Progenitor cell of endocrine pancreas (in vitro differentiated cells): ENCODE measurements at regions not wholly inside any gene's neighbourhood (a gene's known extent, or its start where the extent isn't known, plus 50 kb on each side); places are given as distances from the start of the nearest gene placed in this dataset.
A peak's percentile ranks its signal among the peaks of the same experiment; 100 is the strongest.

Experiments
- DNase-seq: peaks from one replicate; pipeline ENCODE4 v3.0.0; 2021; ENCODE audit warnings: low spot score; ENCODE audit not compliant: unreplicated experiment
- H3K27ac Mint-ChIP-seq: 2 replicates; pipeline ENCODE4 v1.8.0; 2021; ENCODE audit warnings: mild to moderate bottlenecking, moderate library complexity, mixed read lengths
- H3K27me3 Mint-ChIP-seq: 2 replicates; pipeline ENCODE4 v1.8.0; 2021; ENCODE audit warnings: mixed read lengths
- H3K36me3 Mint-ChIP-seq: 2 replicates; pipeline ENCODE4 v1.8.0; 2022; ENCODE audit warnings: mixed read lengths; ENCODE audit not compliant: insufficient read depth
- H3K4me1 Mint-ChIP-seq: 2 replicates; pipeline ENCODE4 v1.8.0; 2021; ENCODE audit warnings: low read depth, mixed read lengths
- H3K4me3 Mint-ChIP-seq: 2 replicates; pipeline ENCODE4 v1.8.0; 2021; ENCODE audit warnings: low read depth, mild to moderate bottlenecking, moderate library complexity, mixed read lengths
- H3K9me3 Mint-ChIP-seq: 2 replicates; pipeline ENCODE4 v1.8.0; 2021; ENCODE audit warnings: low read depth, mixed read lengths
- TF ChIP-seq, protein P1 (sequence below): fragments of 200-600 bp; sonication (generic); IDR thresholded peaks from one replicate; pipeline ENCODE4 v1.5.0; 2021; ENCODE audit warnings: antibody characterized with exemption, mild to moderate bottlenecking; ENCODE audit not compliant: unreplicated experiment

DNA sequence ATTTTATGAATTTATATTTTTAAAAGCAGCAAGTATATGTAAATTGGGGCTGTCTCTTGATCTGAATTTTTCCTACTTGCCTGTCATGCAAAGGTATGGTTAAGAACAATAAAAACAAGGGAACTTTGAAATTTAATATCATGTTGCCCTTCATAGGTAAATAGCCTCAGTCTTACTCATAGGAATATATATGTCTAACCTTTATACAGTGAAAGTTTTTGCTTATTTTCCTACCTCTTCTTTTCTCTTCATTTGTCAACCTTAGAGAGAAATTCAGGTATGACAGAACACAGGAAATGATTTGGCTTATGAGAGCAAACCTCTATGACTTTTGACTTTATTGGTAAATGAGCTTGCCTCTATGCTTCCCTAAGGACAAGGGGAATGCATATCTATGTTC lies 716.0 kb downstream of the CENPC start:
- H3K4me3 Mint-ChIP-seq: no peak overlapping the region
- no peaks in the 10 kb centered on the region for H3K27me3 Mint-ChIP-seq
- H3K27ac Mint-ChIP-seq: no peak overlapping the region
- TF ChIP-seq, protein P1, sequence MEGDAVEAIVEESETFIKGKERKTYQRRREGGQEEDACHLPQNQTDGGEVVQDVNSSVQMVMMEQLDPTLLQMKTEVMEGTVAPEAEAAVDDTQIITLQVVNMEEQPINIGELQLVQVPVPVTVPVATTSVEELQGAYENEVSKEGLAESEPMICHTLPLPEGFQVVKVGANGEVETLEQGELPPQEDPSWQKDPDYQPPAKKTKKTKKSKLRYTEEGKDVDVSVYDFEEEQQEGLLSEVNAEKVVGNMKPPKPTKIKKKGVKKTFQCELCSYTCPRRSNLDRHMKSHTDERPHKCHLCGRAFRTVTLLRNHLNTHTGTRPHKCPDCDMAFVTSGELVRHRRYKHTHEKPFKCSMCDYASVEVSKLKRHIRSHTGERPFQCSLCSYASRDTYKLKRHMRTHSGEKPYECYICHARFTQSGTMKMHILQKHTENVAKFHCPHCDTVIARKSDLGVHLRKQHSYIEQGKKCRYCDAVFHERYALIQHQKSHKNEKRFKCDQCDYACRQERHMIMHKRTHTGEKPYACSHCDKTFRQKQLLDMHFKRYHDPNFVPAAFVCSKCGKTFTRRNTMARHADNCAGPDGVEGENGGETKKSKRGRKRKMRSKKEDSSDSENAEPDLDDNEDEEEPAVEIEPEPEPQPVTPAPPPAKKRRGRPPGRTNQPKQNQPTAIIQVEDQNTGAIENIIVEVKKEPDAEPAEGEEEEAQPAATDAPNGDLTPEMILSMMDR: no peak
- peaks cover 2% of the 10 kb centered on the region for H3K36me3 Mint-ChIP-seq
- no peak for DNase-seq
- H3K4me1 Mint-ChIP-seq: no peaks in the 10 kb centered on the region
- peaks cover 16% of the 10 kb centered on the region for H3K9me3 Mint-ChIP-seq

DNA sequence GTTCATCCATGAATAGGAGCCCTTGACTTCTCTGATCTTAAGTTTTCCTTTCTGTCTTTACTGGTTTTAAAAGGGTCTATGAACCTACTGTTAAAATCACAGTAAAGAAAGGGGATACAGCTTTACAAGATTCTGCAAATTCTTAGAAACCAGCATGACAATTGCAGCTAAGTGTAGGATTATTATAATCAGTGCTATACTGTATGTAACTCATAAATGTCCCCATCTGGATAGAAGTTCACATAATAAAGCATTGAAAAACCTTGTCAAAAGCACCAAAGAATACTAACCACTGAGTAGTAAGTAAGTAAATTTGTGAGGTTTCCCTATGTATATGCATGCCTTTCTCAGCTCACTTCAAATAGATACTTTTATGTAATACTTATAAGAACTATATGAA lies 724.6 kb downstream of the CENPC start:
- no peak for DNase-seq
- Mint-ChIP-seq H3K9me3 (peaks cover 20% of the 10 kb centered on the region), H3K4me1 (peaks cover 4% of the 10 kb centered on the region), H3K36me3 (no peaks in the 10 kb centered on the region), H3K4me3 (no peak overlapping the region), H3K27ac (no peak overlapping the region), H3K27me3 (no peaks in the 10 kb centered on the region)
- TF ChIP-seq, protein P1: no peak

DNA sequence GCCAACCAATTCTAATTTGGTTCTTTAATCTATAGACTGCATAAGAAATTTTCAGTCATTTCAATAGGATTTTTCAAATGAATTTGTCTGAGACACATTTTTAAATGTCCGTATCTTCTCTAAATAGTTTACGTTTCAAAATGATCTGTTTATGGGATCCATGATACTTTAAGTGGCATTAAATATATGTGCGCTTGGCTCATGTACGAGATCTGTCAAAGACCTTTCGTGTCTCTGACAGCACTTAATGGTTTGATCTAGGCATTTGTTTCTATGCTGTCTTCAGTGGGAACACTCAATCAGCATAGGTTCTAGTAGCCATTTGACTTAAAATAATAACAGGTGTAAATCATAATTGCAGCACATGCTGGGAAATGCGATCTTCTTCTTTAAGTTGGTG lies 731.0 kb downstream of the CENPC start:
- Mint-ChIP-seq H3K27ac (no peak overlapping the region), H3K9me3 (peaks cover 5% of the 10 kb centered on the region), H3K4me1 (peaks cover 38% of the 10 kb centered on the region), H3K4me3 (peak overlapping the region; percentile 37), H3K27me3 (no peaks in the 10 kb centered on the region), H3K36me3 (no peaks in the 10 kb centered on the region)
- TF ChIP-seq, protein P1: no peak
- DNase-seq: no peak

DNA sequence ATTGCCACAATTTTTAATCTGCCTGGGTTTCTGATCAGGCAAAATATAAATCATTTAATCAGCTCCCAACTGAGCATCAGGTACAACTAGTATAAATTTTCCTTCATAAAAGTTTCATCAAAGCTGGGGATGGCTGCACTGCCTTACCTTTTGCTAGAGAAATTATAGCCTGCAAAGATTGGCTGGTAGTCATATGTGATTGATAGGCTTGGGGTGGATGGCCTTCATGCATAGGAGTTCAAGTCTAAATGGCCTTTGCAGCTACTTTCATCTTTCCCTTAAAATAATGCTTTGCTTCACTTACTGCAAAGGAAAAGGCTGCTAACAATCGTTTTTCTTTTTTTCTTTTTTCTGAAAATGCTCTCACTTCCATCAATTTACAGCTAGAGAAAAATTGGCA lies 739.7 kb downstream of the CENPC start:
- DNase-seq: no peak
- Mint-ChIP-seq H3K4me3 (no peak overlapping the region), H3K27me3 (no peaks in the 10 kb centered on the region), H3K27ac (no peak overlapping the region), H3K4me1 (peaks cover 6% of the 10 kb centered on the region), H3K36me3 (peaks cover 6% of the 10 kb centered on the region), H3K9me3 (peaks cover 8% of the 10 kb centered on the region)
- TF ChIP-seq, protein P1: no peak

DNA sequence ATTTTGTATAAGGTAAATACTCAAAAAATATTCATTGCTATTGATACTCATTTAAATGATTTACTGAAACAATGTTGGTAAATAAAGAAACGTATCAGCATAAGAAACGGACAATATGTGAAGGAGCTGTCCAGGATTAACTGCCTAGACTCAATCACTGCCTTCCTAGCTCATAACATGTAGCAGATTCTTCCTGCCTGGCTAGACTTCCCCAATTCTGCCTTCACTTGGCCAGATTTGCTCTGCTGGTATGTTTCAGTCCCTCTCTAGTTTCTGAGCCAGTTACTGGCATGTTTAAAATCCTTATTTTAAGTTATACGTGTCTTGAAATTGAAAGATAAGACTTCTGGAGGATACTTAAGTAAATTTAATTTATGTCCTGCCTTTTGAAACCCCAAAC lies 740.3 kb downstream of the CENPC start:
- TF ChIP-seq, protein P1: no peak
- H3K4me3 Mint-ChIP-seq: no peak overlapping the region
- peaks cover 6% of the 10 kb centered on the region for H3K36me3 Mint-ChIP-seq
- H3K4me1 Mint-ChIP-seq: peaks cover 6% of the 10 kb centered on the region
- H3K27me3 Mint-ChIP-seq: no peaks in the 10 kb centered on the region
- H3K9me3 Mint-ChIP-seq: peaks cover 8% of the 10 kb centered on the region
- H3K27ac Mint-ChIP-seq: no peak overlapping the region
- DNase-seq: no peak

DNA sequence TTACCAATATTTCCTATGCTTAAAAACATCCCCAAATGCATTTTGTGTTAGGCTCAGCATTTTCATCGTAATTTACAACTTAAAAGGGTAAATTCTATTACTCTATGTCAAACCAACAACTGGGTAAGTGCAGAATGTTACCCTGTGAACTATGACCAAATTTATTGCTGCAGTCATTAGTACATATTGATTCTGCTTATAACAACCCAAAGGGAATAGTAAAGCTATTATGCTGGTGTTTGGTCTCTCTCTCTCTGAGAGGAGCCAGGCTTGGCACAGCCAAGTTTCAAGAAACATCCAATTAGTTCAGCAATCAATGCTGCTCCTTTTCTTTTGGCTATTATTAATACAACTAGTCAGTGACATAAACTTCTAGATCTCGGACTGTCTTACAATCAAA lies 747.7 kb downstream of the CENPC start:
- H3K27ac Mint-ChIP-seq: no peak overlapping the region
- TF ChIP-seq, protein P1: no peak
- H3K4me3 Mint-ChIP-seq: no peak overlapping the region
- no peak for DNase-seq
- no peaks in the 10 kb centered on the region for H3K27me3 Mint-ChIP-seq
- peaks cover 8% of the 10 kb centered on the region for H3K9me3 Mint-ChIP-seq
- H3K4me1 Mint-ChIP-seq: peaks cover 10% of the 10 kb centered on the region
- H3K36me3 Mint-ChIP-seq: peaks cover 6% of the 10 kb centered on the region
